ENCODE measurements at regions not wholly inside any gene's neighbourhood (a gene's known extent, or its start where the extent isn't known, plus 50 kb on each side); places are given as distances from the start of the nearest gene placed in this dataset.

DNA sequence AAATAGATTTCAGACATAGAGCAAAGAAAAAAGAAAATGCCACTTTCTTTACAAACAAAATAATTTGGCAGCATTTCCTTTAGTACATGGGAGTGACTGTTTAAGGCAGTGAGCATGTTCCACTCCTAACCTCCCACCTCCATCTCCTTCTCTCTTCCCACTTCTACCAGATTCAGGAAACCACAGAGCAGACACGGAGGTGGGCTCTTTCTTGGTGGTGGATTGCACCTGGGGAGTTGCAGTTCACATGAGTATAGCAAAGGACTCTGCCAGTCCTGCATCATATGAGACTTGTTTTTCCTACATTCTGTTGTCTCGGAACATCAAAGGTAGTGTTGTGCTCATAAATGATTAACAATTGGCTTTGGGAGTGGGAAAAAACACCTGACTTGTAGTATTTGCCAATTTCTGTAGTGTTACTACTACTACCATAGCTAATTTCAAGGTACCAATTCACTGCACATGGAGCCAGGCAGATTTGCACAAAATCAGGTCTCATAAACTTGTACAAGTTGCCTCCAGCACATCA, 137.2 kb downstream of the SPP2 start:
- H3K4me3 ChIP-seq (replicated peaks; ENCODE audit: insufficient read depth, low read length), result no peak overlapping the region
- TF ChIP-seq POLR2AphosphoS5 (IDR thresholded peaks at IDR 0.05; ENCODE audit: low read depth) (no peak), GABPA (IDR thresholded peaks at IDR 0.05; ENCODE audit: low read depth) (no peak), SPI1 (IDR thresholded peaks at IDR 0.05; ENCODE audit: borderline replicate concordance, low read depth) (no peak)
- TF ChIP-seq, protein P1, sequence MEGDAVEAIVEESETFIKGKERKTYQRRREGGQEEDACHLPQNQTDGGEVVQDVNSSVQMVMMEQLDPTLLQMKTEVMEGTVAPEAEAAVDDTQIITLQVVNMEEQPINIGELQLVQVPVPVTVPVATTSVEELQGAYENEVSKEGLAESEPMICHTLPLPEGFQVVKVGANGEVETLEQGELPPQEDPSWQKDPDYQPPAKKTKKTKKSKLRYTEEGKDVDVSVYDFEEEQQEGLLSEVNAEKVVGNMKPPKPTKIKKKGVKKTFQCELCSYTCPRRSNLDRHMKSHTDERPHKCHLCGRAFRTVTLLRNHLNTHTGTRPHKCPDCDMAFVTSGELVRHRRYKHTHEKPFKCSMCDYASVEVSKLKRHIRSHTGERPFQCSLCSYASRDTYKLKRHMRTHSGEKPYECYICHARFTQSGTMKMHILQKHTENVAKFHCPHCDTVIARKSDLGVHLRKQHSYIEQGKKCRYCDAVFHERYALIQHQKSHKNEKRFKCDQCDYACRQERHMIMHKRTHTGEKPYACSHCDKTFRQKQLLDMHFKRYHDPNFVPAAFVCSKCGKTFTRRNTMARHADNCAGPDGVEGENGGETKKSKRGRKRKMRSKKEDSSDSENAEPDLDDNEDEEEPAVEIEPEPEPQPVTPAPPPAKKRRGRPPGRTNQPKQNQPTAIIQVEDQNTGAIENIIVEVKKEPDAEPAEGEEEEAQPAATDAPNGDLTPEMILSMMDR (IDR thresholded peaks at IDR 0.05; ENCODE audit: insufficient read depth, low read length), result no peak
- TF ChIP-seq, protein P2, sequence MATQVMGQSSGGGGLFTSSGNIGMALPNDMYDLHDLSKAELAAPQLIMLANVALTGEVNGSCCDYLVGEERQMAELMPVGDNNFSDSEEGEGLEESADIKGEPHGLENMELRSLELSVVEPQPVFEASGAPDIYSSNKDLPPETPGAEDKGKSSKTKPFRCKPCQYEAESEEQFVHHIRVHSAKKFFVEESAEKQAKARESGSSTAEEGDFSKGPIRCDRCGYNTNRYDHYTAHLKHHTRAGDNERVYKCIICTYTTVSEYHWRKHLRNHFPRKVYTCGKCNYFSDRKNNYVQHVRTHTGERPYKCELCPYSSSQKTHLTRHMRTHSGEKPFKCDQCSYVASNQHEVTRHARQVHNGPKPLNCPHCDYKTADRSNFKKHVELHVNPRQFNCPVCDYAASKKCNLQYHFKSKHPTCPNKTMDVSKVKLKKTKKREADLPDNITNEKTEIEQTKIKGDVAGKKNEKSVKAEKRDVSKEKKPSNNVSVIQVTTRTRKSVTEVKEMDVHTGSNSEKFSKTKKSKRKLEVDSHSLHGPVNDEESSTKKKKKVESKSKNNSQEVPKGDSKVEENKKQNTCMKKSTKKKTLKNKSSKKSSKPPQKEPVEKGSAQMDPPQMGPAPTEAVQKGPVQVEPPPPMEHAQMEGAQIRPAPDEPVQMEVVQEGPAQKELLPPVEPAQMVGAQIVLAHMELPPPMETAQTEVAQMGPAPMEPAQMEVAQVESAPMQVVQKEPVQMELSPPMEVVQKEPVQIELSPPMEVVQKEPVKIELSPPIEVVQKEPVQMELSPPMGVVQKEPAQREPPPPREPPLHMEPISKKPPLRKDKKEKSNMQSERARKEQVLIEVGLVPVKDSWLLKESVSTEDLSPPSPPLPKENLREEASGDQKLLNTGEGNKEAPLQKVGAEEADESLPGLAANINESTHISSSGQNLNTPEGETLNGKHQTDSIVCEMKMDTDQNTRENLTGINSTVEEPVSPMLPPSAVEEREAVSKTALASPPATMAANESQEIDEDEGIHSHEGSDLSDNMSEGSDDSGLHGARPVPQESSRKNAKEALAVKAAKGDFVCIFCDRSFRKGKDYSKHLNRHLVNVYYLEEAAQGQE (IDR thresholded peaks at IDR 0.05; ENCODE audit: insufficient replicate concordance, low read depth), result no peak
- peaks cover 3% of the 10 kb centered on the region for H3K27me3 ChIP-seq (ENCODE audit: insufficient read depth, poor library complexity, severe bottlenecking)
- no peak overlapping the region for H3K27ac ChIP-seq (replicated peaks)
- DNase-seq (ENCODE audit: low read depth in 1 of 2, low spot score in 1 of 2), result no peak

DNA sequence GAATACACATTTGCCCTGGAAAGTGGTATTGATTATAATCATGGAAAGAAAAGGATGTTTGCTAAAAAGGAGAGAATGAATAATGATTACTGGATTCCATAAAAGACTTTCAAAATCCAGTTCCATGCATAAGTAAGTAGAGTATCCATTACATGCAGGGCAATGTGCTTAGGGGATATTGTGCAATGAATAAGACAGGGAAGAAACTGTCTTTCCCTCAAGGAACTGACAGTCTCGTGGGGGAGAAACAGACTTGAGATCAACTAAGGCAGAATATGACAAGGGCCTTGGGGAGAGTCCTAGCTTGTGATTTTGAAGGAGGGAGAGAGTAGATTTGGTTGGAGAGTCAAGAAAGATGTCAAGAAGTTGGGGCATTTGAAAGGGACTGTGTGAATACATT, 130.6 kb downstream of the SPP2 start:
- no peak for DNase-seq (ENCODE audit: low read depth in 1 of 2, low spot score in 1 of 2)
- H3K4me3 ChIP-seq (replicated peaks; ENCODE audit: insufficient read depth, low read length), result no peak overlapping the region
- H3K27me3 ChIP-seq (ENCODE audit: insufficient read depth, poor library complexity, severe bottlenecking), result peaks cover 3% of the 10 kb centered on the region
- TF ChIP-seq, protein P2 (IDR thresholded peaks at IDR 0.05; ENCODE audit: insufficient replicate concordance, low read depth), result no peak
- TF ChIP-seq, protein P1 (IDR thresholded peaks at IDR 0.05; ENCODE audit: insufficient read depth, low read length), result no peak
- H3K27ac ChIP-seq (replicated peaks), result no peak overlapping the region

DNA sequence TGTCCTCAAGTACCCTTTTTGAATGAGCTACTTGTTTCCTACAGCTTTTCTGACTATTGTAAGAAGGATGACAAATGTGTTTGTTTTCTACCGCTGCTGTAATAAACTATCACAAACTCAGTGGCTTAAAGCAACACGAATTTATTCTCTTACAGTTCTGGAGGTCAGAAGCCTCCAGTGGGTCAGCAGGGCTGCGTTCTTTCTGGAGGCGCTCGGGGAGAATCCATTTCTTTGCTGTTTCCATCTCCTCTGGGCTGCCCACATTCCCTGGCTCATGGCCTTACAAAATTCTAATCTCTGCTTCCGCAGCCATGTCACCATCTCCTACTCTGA, 128.5 kb downstream of the SPP2 start:
- H3K4me3 ChIP-seq (replicated peaks; ENCODE audit: insufficient read depth, low read length), result no peak overlapping the region
- DNase-seq (ENCODE audit: low read depth in 1 of 2, low spot score in 1 of 2), result no peak
- H3K27me3 ChIP-seq (ENCODE audit: insufficient read depth, poor library complexity, severe bottlenecking), result peaks cover 3% of the 10 kb centered on the region
- H3K27ac ChIP-seq (replicated peaks), result no peak overlapping the region
- no peak for TF ChIP-seq POLR2AphosphoS5 (IDR thresholded peaks at IDR 0.05; ENCODE audit: low read depth)
- TF ChIP-seq GABPA (IDR thresholded peaks at IDR 0.05; ENCODE audit: low read depth), result no peak
- TF ChIP-seq, protein P2 (IDR thresholded peaks at IDR 0.05; ENCODE audit: insufficient replicate concordance, low read depth), result no peak
- no peak for TF ChIP-seq SPI1 (IDR thresholded peaks at IDR 0.05; ENCODE audit: borderline replicate concordance, low read depth)
- TF ChIP-seq, protein P1 (IDR thresholded peaks at IDR 0.05; ENCODE audit: insufficient read depth, low read length), result no peak
